ENCODE measurements at regions not wholly inside any gene's neighbourhood (a gene's known extent, or its start where the extent isn't known, plus 50 kb on each side); places are given as distances from the start of the nearest gene placed in this dataset.

- 91% methylated on average over 9 of the region's 9 CpGs for WGBS (ENCODE audit: low lambda C conversion rate, missing lambda C conversion rate)
- Histone ChIP-seq H3K36me3 (replicated peaks; ENCODE audit: insufficient read depth, low read depth) (no peaks in the 10 kb centered on the region), H3K9me3 (ENCODE audit: low read depth) (no peaks in the 10 kb centered on the region), H3K4me1 (ENCODE audit: insufficient read depth) (no peaks in the 10 kb centered on the region), H2AFZ (no peak overlapping the region), H3K4me2 (no peak overlapping the region), H3K79me2 (no peaks in the 10 kb centered on the region), H3K27ac (no peak overlapping the region), H3K4me3 (no peak overlapping the region), H3K27me3 (no peaks in the 10 kb centered on the region), H3K9me2 (replicated peaks; ENCODE audit: insufficient read depth) (no peaks in the 10 kb centered on the region), H4K20me1 (ENCODE audit: insufficient read depth, poor library complexity, severe bottlenecking) (no peaks in the 10 kb centered on the region)
- DNase-seq (ENCODE audit: low spot score), result no peak
- TF ChIP-seq EZH2phosphoT487 (IDR thresholded peaks at IDR 0.05; ENCODE audit: low read depth, severe bottlenecking, unreplicated experiment) (no peak), EZH2 (IDR thresholded peaks at IDR 0.05; ENCODE audit: borderline replicate concordance) (no peak), CTCF (IDR thresholded peaks at IDR 0.05; ENCODE audit: poor library complexity) (no peak)
Measured at GRCh38 chr6:6801635-6802218, 213.2 kb downstream of the LY86 start.

GRCh38 chr6:6803180-6803977 is 214.9 kb downstream of the LY86 start:
- Histone ChIP-seq H3K9me2 (replicated peaks; ENCODE audit: insufficient read depth) (no peaks in the 10 kb centered on the region), H2AFZ (no peak overlapping the region), H3K27me3 (no peaks in the 10 kb centered on the region), H3K4me1 (ENCODE audit: insufficient read depth) (no peaks in the 10 kb centered on the region), H3K27ac (no peak overlapping the region), H3K4me2 (no peak overlapping the region), H3K9me3 (ENCODE audit: low read depth) (no peaks in the 10 kb centered on the region), H3K36me3 (replicated peaks; ENCODE audit: insufficient read depth, low read depth) (no peaks in the 10 kb centered on the region), H3K79me2 (no peaks in the 10 kb centered on the region), H4K20me1 (ENCODE audit: insufficient read depth, poor library complexity, severe bottlenecking) (no peaks in the 10 kb centered on the region), H3K4me3 (no peak overlapping the region)
- TF ChIP-seq CTCF (IDR thresholded peaks at IDR 0.05; ENCODE audit: poor library complexity) (no peak), EZH2phosphoT487 (IDR thresholded peaks at IDR 0.05; ENCODE audit: low read depth, severe bottlenecking, unreplicated experiment) (no peak), EZH2 (IDR thresholded peaks at IDR 0.05; ENCODE audit: borderline replicate concordance) (no peak)
- whole genome bisulfite sequencing (ENCODE audit: low lambda C conversion rate, missing lambda C conversion rate), result 81% methylated on average over 18 of the region's 18 CpGs
- peak; percentile 49 for DNase-seq (ENCODE audit: low spot score)

- H3K9me2 ChIP-seq (replicated peaks; ENCODE audit: insufficient read depth), result no peaks in the 10 kb centered on the region
- TF ChIP-seq EZH2phosphoT487 (IDR thresholded peaks at IDR 0.05; ENCODE audit: low read depth, severe bottlenecking, unreplicated experiment) (no peak), EZH2 (IDR thresholded peaks at IDR 0.05; ENCODE audit: borderline replicate concordance) (no peak), CTCF (IDR thresholded peaks at IDR 0.05; ENCODE audit: poor library complexity) (no peak)
- no peak overlapping the region for H3K4me2 ChIP-seq
- H4K20me1 ChIP-seq (ENCODE audit: insufficient read depth, poor library complexity, severe bottlenecking), result no peaks in the 10 kb centered on the region
- H3K27me3 ChIP-seq, result no peaks in the 10 kb centered on the region
- no peak overlapping the region for H2AFZ ChIP-seq
- DNase-seq (ENCODE audit: low spot score), result no peak
- 98% methylated on average over 8 of the region's 8 CpGs for WGBS (ENCODE audit: low lambda C conversion rate, missing lambda C conversion rate)
- no peaks in the 10 kb centered on the region for H3K9me3 ChIP-seq (ENCODE audit: low read depth)
- H3K27ac ChIP-seq, result no peak overlapping the region
- H3K4me1 ChIP-seq (ENCODE audit: insufficient read depth), result no peaks in the 10 kb centered on the region
- H3K36me3 ChIP-seq (replicated peaks; ENCODE audit: insufficient read depth, low read depth), result no peaks in the 10 kb centered on the region
- no peak overlapping the region for H3K4me3 ChIP-seq
- H3K79me2 ChIP-seq, result no peaks in the 10 kb centered on the region
Measured at GRCh38 chr6:6804843-6805615, 216.5 kb downstream of the LY86 start.
